Cardiac fibroblast (primary cell): ENCODE measurements at regions not wholly inside any gene's neighbourhood (a gene's known extent, or its start where the extent isn't known, plus 50 kb on each side); places are given as distances from the start of the nearest gene placed in this dataset.

Experiments
- DNase-seq, 2 donors: peaks; one replicate each; pipeline versions ENCODE4 v3.0.0 to v3.0.0-alpha.2; 2010; ENCODE audit warnings: low read depth in 2 of 2
- H3K4me3 ChIP-seq, 2 donors: replicated peaks in 1 of 2; 1 replicate in 1 of 2; 2 replicates in 1 of 2; pipeline ENCODE4 v1.5.1; 2011; ENCODE audit warnings: low read depth in 2 of 2, low read length in 2 of 2, mild to moderate bottlenecking in 2 of 2, moderate library complexity in 1 of 2
- CTCF ChIP-seq: IDR thresholded peaks from one replicate; pipeline ENCODE4 v1.5.1; 2011; ENCODE audit warnings: low read depth, mild to moderate bottlenecking, low read length, inconsistent platforms

- no peak for TF ChIP-seq CTCF
- no peak for DNase-seq
Measured at GRCh38 chr10:74760086-74760979, 66.1 kb upstream of the KAT6B start.

GRCh38 chr10:74763934-74764591 is 62.3 kb upstream of the KAT6B start:
- no peak for DNase-seq
- no peak for TF ChIP-seq CTCF
- no peak overlapping the region for H3K4me3 ChIP-seq

More at GRCh38 chr10:74760086-74760979, 66.1 kb upstream of the KAT6B start:
- no peak overlapping the region for H3K4me3 ChIP-seq

- H3K4me3 ChIP-seq: no peak overlapping the region
- DNase-seq: no peak
- TF ChIP-seq CTCF: no peak
Measured at GRCh38 chr10:74765465-74765975, 60.9 kb upstream of the KAT6B start.

- no peak overlapping the region for H3K4me3 ChIP-seq
- no peak for TF ChIP-seq CTCF
- peak in 1 of 2 donors; percentile 6 for DNase-seq
Measured at GRCh38 chr10:74766501-74766900, 59.9 kb upstream of the KAT6B start.

- no peak for TF ChIP-seq CTCF
- DNase-seq: no peak
- no peak overlapping the region for H3K4me3 ChIP-seq
Measured at GRCh38 chr10:74770400-74770799, 56.0 kb upstream of the KAT6B start.

- H3K4me3 ChIP-seq: no peak overlapping the region
- no peak for TF ChIP-seq CTCF
- DNase-seq: no peak
Measured at GRCh38 chr10:74771054-74771453, 55.3 kb upstream of the KAT6B start.
